OCI-LY7 (cell line): ENCODE measurements at regions not wholly inside any gene's neighbourhood (a gene's known extent, or its start where the extent isn't known, plus 50 kb on each side); places are given as distances from the start of the nearest gene placed in this dataset.

ENCODE experiments used
- EZH2phosphoT487 ChIP-seq: fragments of 200-600 bp; sonication (generic); IDR thresholded peaks from 2 replicates; pipeline ENCODE4 v1.6.1; 2018; ENCODE audit warnings: low read depth, borderline replicate concordance, mild to moderate bottlenecking, mixed run types, antibody characterized with exemption, low read length, moderate library complexity, mixed read lengths
- TF ChIP-seq, protein P1 (sequence below): fragments of 200-600 bp; sonication (generic); conservative IDR thresholded peaks from 2 replicates; pipeline ENCODE4 v1.5.1; 2014; ENCODE audit warnings: mild to moderate bottlenecking, antibody characterized with exemption, low read length, moderate library complexity, mixed read lengths

DNA sequence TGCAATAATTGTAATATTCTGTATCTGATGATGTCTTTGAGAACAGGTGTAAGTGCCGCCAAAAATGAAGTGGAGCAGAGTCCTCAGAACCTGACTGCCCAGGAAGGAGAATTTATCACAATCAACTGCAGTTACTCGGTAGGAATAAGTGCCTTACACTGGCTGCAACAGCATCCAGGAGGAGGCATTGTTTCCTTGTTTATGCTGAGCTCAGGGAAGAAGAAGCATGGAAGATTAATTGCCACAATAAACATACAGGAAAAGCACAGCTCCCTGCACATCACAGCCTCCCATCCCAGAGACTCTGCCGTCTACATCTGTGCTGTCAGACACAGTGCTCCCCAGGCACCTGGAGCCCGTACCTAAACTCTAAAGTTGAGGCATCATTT lies 268.7 kb downstream of the DAD1 start:
- TF ChIP-seq, protein P1, sequence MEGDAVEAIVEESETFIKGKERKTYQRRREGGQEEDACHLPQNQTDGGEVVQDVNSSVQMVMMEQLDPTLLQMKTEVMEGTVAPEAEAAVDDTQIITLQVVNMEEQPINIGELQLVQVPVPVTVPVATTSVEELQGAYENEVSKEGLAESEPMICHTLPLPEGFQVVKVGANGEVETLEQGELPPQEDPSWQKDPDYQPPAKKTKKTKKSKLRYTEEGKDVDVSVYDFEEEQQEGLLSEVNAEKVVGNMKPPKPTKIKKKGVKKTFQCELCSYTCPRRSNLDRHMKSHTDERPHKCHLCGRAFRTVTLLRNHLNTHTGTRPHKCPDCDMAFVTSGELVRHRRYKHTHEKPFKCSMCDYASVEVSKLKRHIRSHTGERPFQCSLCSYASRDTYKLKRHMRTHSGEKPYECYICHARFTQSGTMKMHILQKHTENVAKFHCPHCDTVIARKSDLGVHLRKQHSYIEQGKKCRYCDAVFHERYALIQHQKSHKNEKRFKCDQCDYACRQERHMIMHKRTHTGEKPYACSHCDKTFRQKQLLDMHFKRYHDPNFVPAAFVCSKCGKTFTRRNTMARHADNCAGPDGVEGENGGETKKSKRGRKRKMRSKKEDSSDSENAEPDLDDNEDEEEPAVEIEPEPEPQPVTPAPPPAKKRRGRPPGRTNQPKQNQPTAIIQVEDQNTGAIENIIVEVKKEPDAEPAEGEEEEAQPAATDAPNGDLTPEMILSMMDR: no peak
- no peak for TF ChIP-seq EZH2phosphoT487
